ENCODE measurements at regions not wholly inside any gene's neighbourhood (a gene's known extent, or its start where the extent isn't known, plus 50 kb on each side); places are given as distances from the start of the nearest gene placed in this dataset.
"Not testable (repeated sequence)": the region's sequence is repeated elsewhere in the genome, so short reads cannot be mapped to it uniquely, and the experiment has no call there.

DNA sequence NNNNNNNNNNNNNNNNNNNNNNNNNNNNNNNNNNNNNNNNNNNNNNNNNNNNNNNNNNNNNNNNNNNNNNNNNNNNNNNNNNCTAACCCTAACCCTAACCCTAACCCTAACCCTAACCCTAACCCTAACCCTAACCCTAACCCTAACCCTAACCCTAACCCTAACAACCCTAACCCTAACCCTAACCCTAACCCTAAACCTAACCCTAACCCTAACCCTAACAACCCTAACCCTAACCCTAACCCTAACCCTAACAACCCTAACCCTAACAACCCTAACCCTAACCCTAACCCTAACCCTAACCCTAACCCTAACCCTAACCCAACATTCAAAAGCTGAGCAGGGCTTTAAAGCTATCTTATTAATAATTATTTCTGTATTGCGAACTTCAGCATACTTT, 182.5 kb upstream of the FAM20C start:
- H3K36me3 Mint-ChIP-seq (ENCODE audit: low read depth); H3K4me1 Mint-ChIP-seq; DNase-seq; H3K27me3 Mint-ChIP-seq (ENCODE audit: low read depth, poor library complexity); H3K4me3 Mint-ChIP-seq; H3K9me3 Mint-ChIP-seq; H3K27ac Mint-ChIP-seq: not testable (repeated sequence)

DNA sequence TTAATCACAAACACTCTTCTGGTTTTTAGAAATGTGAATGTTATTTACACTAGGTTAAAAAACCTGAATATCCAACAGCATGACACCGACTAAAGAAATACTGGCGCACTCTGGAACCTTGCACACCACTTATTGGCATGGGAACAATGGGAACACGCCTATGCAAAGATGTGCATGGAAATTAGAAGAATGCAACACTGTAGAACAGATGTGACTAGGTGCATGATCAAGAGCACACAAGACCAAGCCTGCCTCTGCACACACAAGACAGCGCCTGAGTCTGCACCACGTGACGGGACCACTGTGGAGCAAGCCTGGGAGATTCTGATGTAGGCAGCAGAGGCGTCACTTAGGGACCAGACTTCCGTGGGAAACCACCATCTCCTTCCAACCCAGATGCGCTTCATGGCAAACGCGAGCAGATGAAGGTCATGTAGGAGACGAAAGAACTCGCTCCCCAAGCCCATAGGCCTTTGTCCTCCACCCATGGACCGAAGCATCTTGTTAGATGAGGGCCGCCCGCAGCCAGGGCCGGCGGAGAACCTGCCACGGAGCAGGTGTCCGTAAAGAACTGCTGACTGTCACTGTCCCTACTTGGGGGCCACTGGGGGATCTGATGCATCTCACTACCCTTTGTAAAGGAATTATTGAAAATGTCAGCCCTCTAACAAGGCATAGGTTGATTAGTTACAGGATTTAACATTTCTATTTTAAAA, 159.6 kb upstream of the FAM20C start:
- not testable (repeated sequence) for DNase-seq; H3K27ac Mint-ChIP-seq; H3K4me1 Mint-ChIP-seq; H3K27me3 Mint-ChIP-seq (ENCODE audit: low read depth, poor library complexity); H3K36me3 Mint-ChIP-seq (ENCODE audit: low read depth); H3K4me3 Mint-ChIP-seq; H3K9me3 Mint-ChIP-seq

DNA sequence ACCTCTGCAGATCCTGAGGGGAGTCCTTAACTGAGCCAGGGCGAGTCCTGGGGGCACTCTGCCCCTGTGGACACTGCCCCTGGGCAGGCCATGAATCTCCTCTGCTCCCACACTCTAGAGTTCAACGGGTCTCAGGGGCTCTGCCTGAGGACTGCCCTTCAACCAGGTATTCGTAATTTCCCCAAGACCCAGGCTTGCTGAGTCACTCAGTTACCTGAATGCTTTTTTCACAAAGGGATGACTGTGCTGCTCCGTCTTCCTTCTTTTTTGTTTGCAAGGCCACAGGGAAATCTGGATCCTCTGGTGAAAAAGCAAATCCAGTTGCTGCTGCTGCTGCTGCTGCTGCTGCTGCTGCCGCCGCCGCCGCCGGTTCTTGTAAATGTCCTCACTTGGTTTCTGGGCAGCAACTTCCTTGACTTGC, 157.2 kb upstream of the FAM20C start:
- not testable (repeated sequence) for H3K4me3 Mint-ChIP-seq; DNase-seq; H3K36me3 Mint-ChIP-seq (ENCODE audit: low read depth); H3K4me1 Mint-ChIP-seq; H3K27ac Mint-ChIP-seq; H3K27me3 Mint-ChIP-seq (ENCODE audit: low read depth, poor library complexity); H3K9me3 Mint-ChIP-seq

DNA sequence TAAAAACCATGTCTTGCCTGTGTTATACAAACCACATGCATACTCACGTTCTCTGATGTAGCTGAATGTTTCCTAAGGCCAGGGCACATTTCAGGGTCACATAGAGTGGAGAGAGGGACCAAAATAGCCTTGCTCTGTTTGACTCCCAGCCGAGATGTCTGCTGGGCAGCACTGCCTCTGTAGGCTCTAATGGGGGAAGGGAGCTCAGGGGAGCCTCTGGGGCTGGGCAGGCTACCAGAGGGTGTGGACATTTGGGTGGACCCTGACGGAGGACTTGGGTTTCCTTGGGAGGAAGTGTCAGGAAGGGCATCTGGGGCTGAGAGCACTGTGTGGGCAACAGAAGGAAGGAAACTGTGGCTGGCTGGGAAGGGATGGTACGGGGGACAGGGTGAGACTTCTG, 155.8 kb upstream of the FAM20C start:
- H3K27me3 Mint-ChIP-seq (ENCODE audit: low read depth, poor library complexity); H3K4me1 Mint-ChIP-seq; H3K9me3 Mint-ChIP-seq; H3K4me3 Mint-ChIP-seq; DNase-seq; H3K36me3 Mint-ChIP-seq (ENCODE audit: low read depth); H3K27ac Mint-ChIP-seq: not testable (repeated sequence)

DNA sequence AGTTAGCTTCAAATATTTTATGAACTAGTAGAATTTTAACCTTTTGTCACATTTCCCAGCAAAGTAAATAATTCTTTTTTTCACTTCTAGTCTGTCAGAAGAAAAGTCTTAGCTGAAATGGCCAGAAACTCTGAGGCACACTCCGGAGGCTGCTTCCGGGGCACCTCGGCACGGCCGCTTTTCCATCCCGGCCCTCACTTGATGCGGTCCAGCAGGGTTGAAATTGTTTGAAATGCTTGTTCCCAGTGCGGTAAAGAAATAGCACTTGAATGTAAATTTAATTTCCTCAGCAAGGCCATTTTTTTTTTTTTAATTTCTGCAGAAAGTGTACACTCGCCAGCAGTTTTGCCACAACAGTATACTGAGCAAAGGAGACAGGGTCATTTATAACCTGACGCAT, 154.7 kb upstream of the FAM20C start:
- not testable (repeated sequence) for H3K27ac Mint-ChIP-seq; H3K9me3 Mint-ChIP-seq; DNase-seq; H3K4me3 Mint-ChIP-seq; H3K36me3 Mint-ChIP-seq (ENCODE audit: low read depth)
- Mint-ChIP-seq H3K27me3 (ENCODE audit: low read depth, poor library complexity) (peaks cover 12% of the 10 kb centered on the region), H3K4me1 (peaks cover 19% of the 10 kb centered on the region)

DNA sequence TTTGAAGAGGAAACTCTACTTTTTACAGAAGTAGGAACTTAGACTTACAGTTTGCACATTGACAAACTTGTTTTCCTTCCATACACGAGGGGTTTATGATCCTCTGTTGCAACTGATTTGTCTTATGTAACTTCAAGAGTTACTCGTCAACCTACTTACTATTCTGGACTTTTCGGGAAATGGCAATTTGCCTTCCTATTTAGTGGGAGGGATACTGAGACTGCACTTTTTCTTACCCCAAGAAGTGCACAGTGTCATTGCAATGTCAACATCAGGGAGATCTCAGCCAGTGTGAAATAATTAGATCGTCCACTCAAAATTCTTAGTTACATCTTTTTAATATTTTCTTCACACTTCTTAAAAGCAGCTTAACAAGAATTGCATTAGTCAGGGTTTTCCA, 153.9 kb upstream of the FAM20C start:
- DNase-seq; H3K27ac Mint-ChIP-seq; H3K4me3 Mint-ChIP-seq; H3K36me3 Mint-ChIP-seq (ENCODE audit: low read depth); H3K9me3 Mint-ChIP-seq: not testable (repeated sequence)
- Mint-ChIP-seq H3K4me1 (peaks cover 20% of the 10 kb centered on the region), H3K27me3 (ENCODE audit: low read depth, poor library complexity) (peaks cover 12% of the 10 kb centered on the region)

DNA sequence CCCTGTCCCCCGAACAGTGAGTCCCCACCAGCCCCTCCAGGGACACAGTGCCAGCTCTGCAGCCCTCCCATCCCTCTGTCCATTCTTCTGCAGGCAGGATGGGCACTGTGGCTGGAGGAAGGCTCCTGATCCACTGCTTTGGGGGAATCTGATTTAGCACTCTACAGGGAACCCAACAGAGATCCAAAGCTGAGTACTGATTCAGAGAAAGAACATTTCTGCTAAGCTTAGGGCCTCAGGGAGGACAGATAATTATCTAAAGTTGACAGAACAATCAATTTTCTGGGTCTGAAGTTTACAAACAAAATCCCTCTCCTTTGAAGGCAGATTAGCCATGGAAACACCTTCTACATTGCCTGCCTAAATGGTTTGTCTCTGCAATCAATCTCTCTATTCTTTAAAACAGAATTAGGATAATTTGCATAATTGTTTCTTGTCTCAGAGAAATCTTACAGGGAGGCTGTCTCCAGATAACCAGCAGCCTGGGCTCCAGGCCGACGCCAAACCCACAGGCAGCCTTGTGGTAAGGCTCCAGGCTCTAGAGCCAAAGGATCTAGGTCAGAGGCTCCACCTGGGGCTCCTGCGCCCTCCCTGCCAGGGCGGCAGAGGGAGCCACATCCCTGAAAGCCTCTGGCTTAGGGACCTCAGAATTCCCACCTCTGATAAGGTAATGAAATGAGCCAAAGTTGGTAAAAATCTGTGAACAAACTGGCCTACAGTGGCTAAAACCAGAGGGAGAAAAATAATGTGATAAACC, 152.2 kb upstream of the FAM20C start:
- H3K27me3 Mint-ChIP-seq (ENCODE audit: low read depth, poor library complexity) = peaks cover 12% of the 10 kb centered on the region
- TF ChIP-seq, protein P1, sequence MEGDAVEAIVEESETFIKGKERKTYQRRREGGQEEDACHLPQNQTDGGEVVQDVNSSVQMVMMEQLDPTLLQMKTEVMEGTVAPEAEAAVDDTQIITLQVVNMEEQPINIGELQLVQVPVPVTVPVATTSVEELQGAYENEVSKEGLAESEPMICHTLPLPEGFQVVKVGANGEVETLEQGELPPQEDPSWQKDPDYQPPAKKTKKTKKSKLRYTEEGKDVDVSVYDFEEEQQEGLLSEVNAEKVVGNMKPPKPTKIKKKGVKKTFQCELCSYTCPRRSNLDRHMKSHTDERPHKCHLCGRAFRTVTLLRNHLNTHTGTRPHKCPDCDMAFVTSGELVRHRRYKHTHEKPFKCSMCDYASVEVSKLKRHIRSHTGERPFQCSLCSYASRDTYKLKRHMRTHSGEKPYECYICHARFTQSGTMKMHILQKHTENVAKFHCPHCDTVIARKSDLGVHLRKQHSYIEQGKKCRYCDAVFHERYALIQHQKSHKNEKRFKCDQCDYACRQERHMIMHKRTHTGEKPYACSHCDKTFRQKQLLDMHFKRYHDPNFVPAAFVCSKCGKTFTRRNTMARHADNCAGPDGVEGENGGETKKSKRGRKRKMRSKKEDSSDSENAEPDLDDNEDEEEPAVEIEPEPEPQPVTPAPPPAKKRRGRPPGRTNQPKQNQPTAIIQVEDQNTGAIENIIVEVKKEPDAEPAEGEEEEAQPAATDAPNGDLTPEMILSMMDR (IDR thresholded peaks at IDR 0.05) = peak; percentile 11
- H3K9me3 Mint-ChIP-seq; H3K36me3 Mint-ChIP-seq (ENCODE audit: low read depth); H3K4me3 Mint-ChIP-seq; H3K27ac Mint-ChIP-seq; DNase-seq: not testable (repeated sequence)
- H3K4me1 Mint-ChIP-seq = peaks cover 20% of the 10 kb centered on the region

DNA sequence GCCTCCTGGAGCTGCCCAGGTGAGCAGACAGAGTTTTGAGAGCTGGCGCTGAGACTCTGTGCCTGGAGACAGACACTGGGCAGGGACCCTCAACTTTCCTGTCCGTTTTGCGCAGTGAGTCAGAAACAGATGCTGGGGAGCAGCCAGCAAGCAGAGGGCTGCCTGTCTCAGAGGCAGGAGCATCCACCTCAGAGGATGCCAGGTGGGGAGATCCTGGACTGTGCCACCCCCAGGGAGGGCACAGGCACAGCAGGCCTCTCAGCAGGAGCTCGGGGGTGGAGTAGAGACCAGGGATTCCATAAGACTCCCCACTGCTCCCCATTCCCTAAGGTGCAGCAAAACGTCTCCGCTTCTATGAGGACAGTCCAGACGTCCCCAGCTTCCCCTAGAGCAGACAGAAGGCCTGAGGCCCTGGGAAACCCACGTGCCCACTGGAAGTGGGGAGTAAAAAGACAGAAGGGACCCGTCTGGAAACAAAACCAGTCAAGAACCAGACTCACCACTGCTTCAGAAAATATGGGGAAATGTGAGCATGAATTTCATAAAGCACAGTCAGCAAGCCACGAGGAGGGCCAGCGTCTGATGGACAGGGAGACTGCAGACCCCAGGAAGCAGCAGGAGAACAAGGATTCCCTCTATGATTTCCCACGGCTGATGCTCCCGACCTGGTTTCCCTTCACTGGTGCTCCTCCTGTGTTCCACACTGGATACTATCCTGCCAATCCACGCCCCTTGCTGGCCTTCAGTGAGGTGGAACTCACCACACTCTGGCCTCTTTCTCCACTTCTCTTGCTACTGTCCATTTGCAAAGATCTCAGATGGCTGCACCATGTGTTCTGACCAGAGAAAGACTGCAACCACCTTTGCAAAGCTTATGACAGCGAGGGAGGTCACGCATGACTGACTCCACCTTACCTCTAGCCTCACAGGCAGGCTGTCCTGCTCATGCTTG, 151.3 kb upstream of the FAM20C start:
- no peak for DNase-seq
- H3K9me3 Mint-ChIP-seq = no peaks in the 10 kb centered on the region
- TF ChIP-seq, protein P1 (IDR thresholded peaks at IDR 0.05) = no peak
- H3K4me1 Mint-ChIP-seq = peaks cover 20% of the 10 kb centered on the region
- H3K27ac Mint-ChIP-seq = peak overlapping the region; percentile 15
- peaks cover 12% of the 10 kb centered on the region for H3K27me3 Mint-ChIP-seq (ENCODE audit: low read depth, poor library complexity)
- H3K36me3 Mint-ChIP-seq (ENCODE audit: low read depth) = no peaks in the 10 kb centered on the region
- H3K4me3 Mint-ChIP-seq = no peak overlapping the region

Data from nephron progenitor cell (in vitro differentiated cells).